Right renal pelvis (tissue), 4 donors: ENCODE measurements at regions not wholly inside any gene's neighbourhood (a gene's known extent, or its start where the extent isn't known, plus 50 kb on each side); places are given as distances from the start of the nearest gene placed in this dataset.
"Not testable (repeated sequence)": the region's sequence is repeated elsewhere in the genome, so short reads cannot be mapped to it uniquely, and the experiment has no call there.

Experiments
- DNase-seq, 4 donors: peaks; one replicate each; pipeline ENCODE4 v3.0.0-alpha.2; 2013; ENCODE audit warnings: low read depth in 4 of 4, low spot score in 3 of 4, missing footprints in 1 of 4

DNA sequence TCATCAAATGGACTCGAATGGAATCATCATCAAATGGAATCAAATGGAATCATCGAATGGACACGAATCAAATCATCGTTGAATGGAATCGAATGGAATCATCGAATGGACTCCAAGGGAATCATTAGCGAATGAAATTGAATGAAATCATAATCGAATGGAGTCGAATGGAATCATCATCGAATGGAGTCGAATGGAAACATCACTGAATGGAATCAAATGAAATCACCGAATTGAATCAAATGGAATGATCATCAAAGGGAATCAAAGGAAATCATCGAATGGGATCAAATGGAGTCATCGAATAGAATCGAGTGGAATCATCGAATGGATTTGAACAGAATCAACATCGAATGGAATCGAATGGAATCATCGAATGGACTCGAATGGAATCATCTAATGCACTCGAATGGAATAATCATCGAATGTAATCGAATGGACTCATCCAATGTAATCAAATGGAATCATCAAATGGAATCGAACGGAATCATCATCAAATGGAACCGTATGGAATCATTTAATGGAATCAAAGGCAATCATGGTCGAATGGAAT, 232.2 kb downstream of the SHCBP1 start:
- not testable (repeated sequence) for DNase-seq

DNA sequence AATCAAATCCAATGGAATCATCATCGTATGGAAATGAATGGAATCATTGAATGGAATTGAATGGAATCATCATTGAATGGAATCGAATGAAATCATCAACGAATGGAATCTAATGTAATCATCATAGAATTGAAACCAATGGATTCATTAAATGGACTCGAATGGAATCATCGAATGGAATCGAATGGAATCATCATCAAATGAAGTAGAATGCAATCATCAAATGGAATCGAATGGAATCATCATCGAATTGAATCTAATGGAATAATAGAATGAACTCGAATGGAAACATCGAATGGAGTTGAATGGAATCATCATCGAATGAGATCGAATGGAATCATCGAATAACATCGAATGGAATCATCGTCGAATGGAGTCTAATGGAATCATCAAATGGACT, 232.8 kb downstream of the SHCBP1 start:
- not testable (repeated sequence) for DNase-seq

DNA sequence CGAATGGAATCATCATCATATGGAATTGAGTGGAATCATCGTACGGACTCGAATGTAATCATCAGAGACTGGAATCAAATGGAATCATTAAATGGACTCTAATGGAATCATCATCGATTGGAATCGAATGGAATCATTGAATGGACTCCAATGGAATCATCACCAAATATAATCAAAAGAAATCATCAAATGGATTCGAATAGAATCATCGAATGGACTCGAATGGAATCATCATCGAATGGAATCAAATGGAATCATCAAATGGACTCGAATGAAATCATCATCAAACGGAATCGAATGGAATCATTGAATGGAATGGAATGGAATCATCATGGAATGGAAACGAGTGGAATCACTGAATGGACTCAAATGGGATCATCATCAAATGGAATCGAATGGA, 233.5 kb downstream of the SHCBP1 start:
- not testable (repeated sequence) for DNase-seq

DNA sequence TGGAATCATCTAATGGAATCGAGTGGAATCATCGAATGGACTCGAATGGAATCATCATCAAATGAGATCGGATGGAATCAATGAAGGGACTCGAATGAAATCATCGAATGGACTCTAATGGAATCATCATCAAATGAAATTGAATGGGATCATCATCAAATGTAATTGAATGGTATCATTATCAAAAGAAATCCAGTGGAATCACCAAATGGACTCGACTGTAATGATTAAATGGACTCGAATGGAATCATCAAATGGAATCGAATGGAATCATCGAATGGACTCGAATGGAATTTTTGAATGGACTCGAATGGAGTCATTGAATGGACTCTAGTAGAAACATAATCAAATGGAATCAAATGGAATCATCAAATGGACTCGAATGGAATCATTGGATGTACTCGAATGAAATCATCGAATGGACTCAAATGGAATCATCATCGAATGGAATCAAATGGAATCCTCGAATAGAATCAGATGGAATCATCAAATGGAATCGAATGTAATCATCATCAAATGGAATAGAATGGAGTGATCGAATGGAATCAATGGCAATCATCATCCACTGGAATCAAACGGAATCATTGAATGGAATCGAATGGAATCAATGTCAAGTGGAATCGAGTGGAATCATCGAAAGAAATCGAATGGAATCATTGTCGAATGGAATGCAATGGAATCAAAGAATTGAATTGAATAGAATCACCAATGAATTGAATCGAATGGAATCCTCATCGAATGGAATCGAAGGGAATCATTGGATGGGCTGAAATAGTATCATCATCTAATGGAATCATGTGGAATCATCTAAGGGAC, 234.2 kb downstream of the SHCBP1 start:
- DNase-seq, result not testable (repeated sequence)

DNA sequence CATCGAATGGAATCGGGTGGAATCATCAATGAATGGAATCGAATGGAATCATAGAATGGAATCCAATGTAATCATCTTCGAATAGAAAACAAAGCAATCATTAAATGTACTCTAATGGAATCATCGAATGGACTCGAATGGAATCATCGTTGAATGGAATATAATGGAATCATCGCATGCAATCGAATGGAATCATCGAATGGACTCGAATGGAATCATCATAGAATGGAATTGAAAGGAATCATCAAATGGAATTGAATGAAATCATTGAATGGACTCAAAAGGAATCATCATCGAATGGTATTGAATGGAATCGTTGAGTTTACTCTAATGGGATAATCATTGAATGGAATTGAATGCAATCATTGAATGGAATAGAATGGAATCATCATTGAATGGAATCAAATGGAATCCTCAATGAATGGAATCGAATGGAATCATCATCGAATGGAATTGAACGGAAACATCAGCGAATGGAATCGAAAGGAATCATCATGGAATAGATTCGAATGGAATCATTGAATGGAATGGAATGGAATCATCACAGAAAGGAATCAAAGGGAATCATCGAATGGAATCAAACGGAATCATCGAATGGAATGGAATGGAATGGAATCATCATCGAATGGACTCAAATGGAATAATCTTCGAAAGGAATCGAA, 234.9 kb downstream of the SHCBP1 start:
- not testable (repeated sequence) for DNase-seq

DNA sequence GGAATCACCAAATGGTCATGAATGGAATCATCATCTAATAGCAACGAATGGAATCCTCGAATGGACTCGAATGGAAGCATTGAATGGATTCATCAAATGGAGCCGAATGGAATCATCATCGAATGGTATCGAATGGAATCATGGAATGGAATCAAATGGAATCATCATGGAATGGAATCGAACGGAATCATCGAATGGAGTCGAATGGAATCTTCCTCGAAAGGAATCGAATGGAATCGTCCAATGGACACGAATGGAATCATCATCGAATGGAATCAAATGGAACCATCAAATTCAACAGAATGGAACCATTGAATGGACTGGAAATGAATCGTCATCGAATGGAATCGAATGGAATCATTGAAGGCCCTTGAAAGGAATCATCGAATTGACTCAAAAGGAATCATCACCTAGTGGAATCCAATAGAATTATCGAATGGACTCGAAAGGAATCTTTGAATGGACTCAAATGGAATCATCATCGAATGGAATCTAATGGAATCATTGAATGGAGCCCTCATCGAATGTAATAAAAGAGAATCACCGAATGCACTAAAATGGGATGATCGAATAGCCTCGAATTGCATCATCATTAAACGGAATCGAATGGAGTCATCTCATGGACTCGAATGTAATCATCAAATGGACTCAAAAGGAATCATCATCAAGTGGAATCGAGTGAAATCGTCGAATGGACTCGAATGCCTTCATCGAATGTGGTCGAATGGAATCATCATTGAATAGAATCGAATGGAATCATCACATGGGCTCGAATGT, 236.7 kb downstream of the SHCBP1 start:
- DNase-seq, result peak in 1 of 4 donors; percentile 47

DNA sequence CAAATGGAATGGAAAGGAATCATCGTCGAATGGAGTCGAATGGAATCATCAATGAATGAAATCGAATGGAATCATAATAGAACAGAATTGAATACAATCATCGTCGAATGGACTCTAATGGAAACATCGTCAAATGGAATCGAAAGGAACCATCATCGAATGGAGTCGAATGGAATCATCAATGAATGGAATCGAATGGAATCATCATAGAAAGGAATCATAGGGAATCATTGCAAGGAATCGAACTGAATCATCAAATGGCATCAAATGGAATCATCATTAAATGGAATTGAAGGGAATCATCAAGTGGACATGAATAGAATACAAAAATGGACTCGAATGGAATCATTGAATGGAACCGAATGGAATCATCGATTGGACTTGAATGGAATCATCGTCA, 237.6 kb downstream of the SHCBP1 start:
- peak in 1 of 4 donors; percentile 16 for DNase-seq

DNA sequence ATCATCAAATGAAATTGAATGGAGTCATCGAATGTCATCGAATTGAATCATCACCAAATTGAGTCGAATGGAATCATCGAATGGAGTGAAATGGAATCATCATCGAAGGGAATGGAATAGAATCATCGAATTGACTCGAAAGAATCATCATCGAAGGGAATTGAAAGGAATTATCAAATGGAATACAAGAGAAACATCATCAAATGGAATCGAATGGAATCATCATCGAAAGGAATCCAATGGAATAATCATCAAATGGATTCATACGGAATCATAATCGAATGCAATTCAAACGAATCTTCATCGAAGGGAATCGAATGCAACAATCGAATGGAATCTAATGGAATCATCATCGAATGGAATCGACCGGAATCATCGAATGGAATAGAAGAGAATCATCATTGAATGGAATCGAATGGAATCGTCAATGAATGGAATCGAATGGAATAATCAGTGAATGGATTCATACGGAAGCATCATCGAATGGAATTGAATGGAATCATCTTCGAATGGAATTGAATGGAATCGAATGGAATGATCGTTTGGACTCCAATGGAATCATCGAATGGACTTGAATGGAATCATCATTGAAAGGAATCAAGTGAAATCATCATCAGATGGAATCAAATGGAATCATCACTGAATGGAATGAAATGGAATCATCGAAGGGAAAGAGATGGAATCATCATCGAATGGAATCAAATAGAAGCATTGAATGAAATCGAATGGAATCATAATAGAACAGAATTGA, 238.2 kb downstream of the SHCBP1 start:
- peak in 1 of 4 donors; percentile 60 for DNase-seq

DNA sequence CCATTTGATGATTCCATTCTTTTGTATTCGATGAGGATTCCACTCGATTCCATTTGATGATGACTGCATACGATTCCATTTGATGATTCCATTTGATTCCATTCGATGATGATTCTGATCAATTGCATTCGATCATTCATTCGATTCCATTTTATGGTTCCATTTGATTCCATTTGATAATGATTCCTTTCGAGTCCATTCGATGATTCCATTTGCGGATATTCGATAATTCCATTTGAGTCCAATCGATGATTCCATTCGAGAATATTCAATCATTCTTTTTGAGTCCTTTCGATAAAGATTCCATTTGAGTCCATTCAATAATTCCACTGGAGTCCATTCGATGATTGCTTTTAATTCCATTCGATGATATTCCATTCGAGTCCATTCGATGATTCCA, 239.1 kb downstream of the SHCBP1 start:
- DNase-seq, result not testable (repeated sequence)

DNA sequence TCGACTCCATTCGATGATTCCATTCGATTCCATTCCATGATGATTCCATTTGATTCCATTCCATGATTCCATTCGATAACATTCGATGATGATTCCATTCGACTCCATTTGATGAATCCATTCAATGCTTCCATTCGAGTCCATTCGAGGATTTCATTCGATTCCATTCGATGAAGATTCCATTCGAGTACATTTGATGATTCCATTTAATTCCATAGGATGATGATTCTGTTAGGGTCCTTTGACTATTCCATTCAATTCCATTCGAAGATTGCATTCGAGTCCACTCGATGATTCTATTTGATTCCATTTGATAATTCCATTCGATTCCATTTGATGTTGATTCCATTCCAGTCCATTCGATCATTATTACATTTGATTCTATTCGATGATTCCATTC, 239.8 kb downstream of the SHCBP1 start:
- DNase-seq, result not testable (repeated sequence)
